ENCODE measurements at regions not wholly inside any gene's neighbourhood (a gene's known extent, or its start where the extent isn't known, plus 50 kb on each side); places are given as distances from the start of the nearest gene placed in this dataset.

GRCh38 chr15:61309617-61310016 lies 80.5 kb upstream of the RORA start:
- no peak for TF ChIP-seq Cebpa-rat (IDR thresholded peaks at IDR 0.05)
- H4K20me1 ChIP-seq: no peaks in the 10 kb centered on the region
- H3K9me3 ChIP-seq (replicated peaks in 1 of 11): no peaks in the 10 kb centered on the region
- H3K27ac ChIP-seq: no peak overlapping the region
- H3K27me3 ChIP-seq: no peaks in the 10 kb centered on the region
- H3K9ac ChIP-seq: no peak overlapping the region
- no peaks in the 10 kb centered on the region for H3K36me3 ChIP-seq
- H3K4me3 ChIP-seq: no peak overlapping the region
- H3K4me1 ChIP-seq: no peaks in the 10 kb centered on the region
- H3K4me2 ChIP-seq: no peak overlapping the region

GRCh38 chr15:61309031-61309511 lies 80.0 kb upstream of the RORA start:
- H3K36me3 ChIP-seq: no peaks in the 10 kb centered on the region
- H3K27ac ChIP-seq: no peak overlapping the region
- H3K9me3 ChIP-seq (replicated peaks in 1 of 11): no peaks in the 10 kb centered on the region
- H3K9ac ChIP-seq: no peak overlapping the region
- TF ChIP-seq Cebpa-rat (IDR thresholded peaks at IDR 0.05): no peak
- no peaks in the 10 kb centered on the region for H3K27me3 ChIP-seq
- no peak overlapping the region for H3K4me3 ChIP-seq
- no peaks in the 10 kb centered on the region for H3K4me1 ChIP-seq
- H3K4me2 ChIP-seq: no peak overlapping the region
- no peaks in the 10 kb centered on the region for H4K20me1 ChIP-seq

- no peak overlapping the region for H3K4me3 ChIP-seq
- TF ChIP-seq Cebpa-rat (IDR thresholded peaks at IDR 0.05): no peak
- no peak overlapping the region for H3K9ac ChIP-seq
- H3K36me3 ChIP-seq: no peaks in the 10 kb centered on the region
- no peak overlapping the region for H3K4me2 ChIP-seq
- H3K4me1 ChIP-seq: no peaks in the 10 kb centered on the region
- H3K27ac ChIP-seq: no peak overlapping the region
- no peaks in the 10 kb centered on the region for H3K9me3 ChIP-seq (replicated peaks in 1 of 11)
- no peaks in the 10 kb centered on the region for H4K20me1 ChIP-seq
- no peaks in the 10 kb centered on the region for H3K27me3 ChIP-seq
Measured at GRCh38 chr15:61308437-61308836, 79.3 kb upstream of the RORA start.

- no peaks in the 10 kb centered on the region for H4K20me1 ChIP-seq
- no peaks in the 10 kb centered on the region for H3K27me3 ChIP-seq
- no peak overlapping the region for H3K9ac ChIP-seq
- TF ChIP-seq Cebpa-rat (IDR thresholded peaks at IDR 0.05): no peak
- H3K27ac ChIP-seq: no peak overlapping the region
- no peak overlapping the region for H3K4me2 ChIP-seq
- no peak overlapping the region for H3K4me3 ChIP-seq
- H3K36me3 ChIP-seq: no peaks in the 10 kb centered on the region
- no peaks in the 10 kb centered on the region for H3K9me3 ChIP-seq (replicated peaks in 1 of 11)
- H3K4me1 ChIP-seq: no peaks in the 10 kb centered on the region
Measured at GRCh38 chr15:61307474-61307873, 78.4 kb upstream of the RORA start.

- Histone ChIP-seq H3K4me2 (no peak overlapping the region), H3K9ac (no peak overlapping the region), H4K20me1 (no peaks in the 10 kb centered on the region), H3K27me3 (no peaks in the 10 kb centered on the region), H3K36me3 (no peaks in the 10 kb centered on the region), H3K27ac (no peak overlapping the region), H3K4me3 (no peak overlapping the region), H3K9me3 (replicated peaks in 1 of 11) (no peaks in the 10 kb centered on the region; a peak in 1 of 22 replicates), H3K4me1 (no peaks in the 10 kb centered on the region)
- no peak for TF ChIP-seq Cebpa-rat (IDR thresholded peaks at IDR 0.05)
Measured at GRCh38 chr15:61301701-61302100, 72.6 kb upstream of the RORA start.

GRCh38 chr15:61299075-61299763 lies 70.1 kb upstream of the RORA start:
- no peaks in the 10 kb centered on the region; a peak in 1 of 22 replicates for H3K9me3 ChIP-seq (replicated peaks in 1 of 11)
- no peaks in the 10 kb centered on the region for H4K20me1 ChIP-seq
- TF ChIP-seq Cebpa-rat (IDR thresholded peaks at IDR 0.05): no peak
- no peaks in the 10 kb centered on the region for H3K36me3 ChIP-seq
- no peak overlapping the region for H3K9ac ChIP-seq
- no peaks in the 10 kb centered on the region for H3K27me3 ChIP-seq
- H3K4me1 ChIP-seq: no peaks in the 10 kb centered on the region
- H3K4me3 ChIP-seq: no peak overlapping the region
- H3K4me2 ChIP-seq: no peak overlapping the region
- no peak overlapping the region for H3K27ac ChIP-seq

- Histone ChIP-seq H3K4me3 (no peak overlapping the region), H4K20me1 (no peaks in the 10 kb centered on the region), H3K4me2 (no peak overlapping the region), H3K4me1 (no peaks in the 10 kb centered on the region), H3K36me3 (no peaks in the 10 kb centered on the region), H3K9me3 (replicated peaks in 1 of 11) (no peaks in the 10 kb centered on the region), H3K27ac (no peak overlapping the region), H3K9ac (no peak overlapping the region), H3K27me3 (no peaks in the 10 kb centered on the region)
- TF ChIP-seq Cebpa-rat (IDR thresholded peaks at IDR 0.05): no peak
Measured at GRCh38 chr15:61295239-61295638, 66.1 kb upstream of the RORA start.

- TF ChIP-seq Cebpa-rat (IDR thresholded peaks at IDR 0.05): no peak
Measured at GRCh38 chr15:61282661-61283060, 53.6 kb upstream of the RORA start.

GRCh38 chr15:61281328-61281727 lies 52.2 kb upstream of the RORA start:
- H3K4me3 ChIP-seq: no peak overlapping the region
- H3K27ac ChIP-seq: no peak overlapping the region
- peaks cover 0 to 11% (median 0%) of the 10 kb centered on the region in 11 experiments; a peak in 4 of 22 replicates for H3K9me3 ChIP-seq (replicated peaks in 1 of 11)
- no peak overlapping the region for H3K9ac ChIP-seq
- no peaks in the 10 kb centered on the region for H3K27me3 ChIP-seq
- no peaks in the 10 kb centered on the region for H3K4me1 ChIP-seq
- no peak overlapping the region for H3K4me2 ChIP-seq
- no peaks in the 10 kb centered on the region for H3K36me3 ChIP-seq
- no peak for TF ChIP-seq Cebpa-rat (IDR thresholded peaks at IDR 0.05)
- H4K20me1 ChIP-seq: no peaks in the 10 kb centered on the region

More at GRCh38 chr15:61282661-61283060, 53.6 kb upstream of the RORA start:
- Histone ChIP-seq H3K4me2 (no peak overlapping the region), H3K4me1 (no peaks in the 10 kb centered on the region), H3K36me3 (no peaks in the 10 kb centered on the region), H3K9me3 (replicated peaks in 1 of 11) (peaks cover 0 to 14% (median 4%) of the 10 kb centered on the region in 11 experiments; a peak in 9 of 22 replicates), H3K4me3 (no peak overlapping the region), H3K27ac (no peak overlapping the region), H3K9ac (no peak overlapping the region), H4K20me1 (no peaks in the 10 kb centered on the region), H3K27me3 (no peaks in the 10 kb centered on the region)
